GM12892 (cell line): ENCODE measurements at regions not wholly inside any gene's neighbourhood (a gene's known extent, or its start where the extent isn't known, plus 50 kb on each side); places are given as distances from the start of the nearest gene placed in this dataset.

Experiments
- POLR2A ChIP-seq: IDR thresholded peaks from 2 replicates; pipeline ENCODE4 v1.6.1; 2011; ENCODE audit warnings: low read depth, low read length, control low read depth
- TAF1 ChIP-seq: IDR thresholded peaks from 2 replicates; pipeline ENCODE4 v1.6.1; 2011; ENCODE audit warnings: low read depth, mild to moderate bottlenecking, control low read depth, low read length, borderline replicate concordance

DNA sequence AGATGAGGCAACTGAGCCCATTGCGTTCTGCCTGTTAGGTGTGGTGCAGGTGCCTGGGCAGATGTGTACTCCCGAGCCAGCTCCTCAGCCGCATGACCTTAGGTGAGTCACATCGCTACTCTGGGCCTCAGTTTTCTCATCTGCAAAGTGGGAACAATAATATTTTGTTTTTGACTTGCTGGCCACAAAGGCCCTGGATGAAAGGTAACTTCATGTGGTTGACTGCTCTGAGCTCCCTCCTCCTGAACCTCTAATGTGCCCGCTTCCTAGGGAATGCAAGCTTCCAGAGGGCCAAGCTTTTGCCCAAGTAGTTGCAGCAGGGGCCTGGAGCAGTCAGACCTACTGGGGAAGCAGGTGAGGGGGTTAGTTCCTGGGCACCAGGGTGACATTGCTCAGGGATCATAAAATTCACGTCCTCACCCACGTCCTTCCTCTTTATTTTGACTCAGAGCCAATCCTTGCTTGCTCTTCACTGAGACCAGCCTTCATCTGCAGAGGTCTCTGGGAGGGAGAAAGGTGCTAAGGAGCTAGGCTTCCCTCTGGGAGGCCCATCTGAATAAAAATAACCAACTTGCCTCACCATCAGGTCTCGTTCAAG, 149.0 kb upstream of the TLE3 start:
- TF ChIP-seq TAF1 (no peak), POLR2A (no peak)
